HG03565 (cell line): ENCODE measurements at regions not wholly inside any gene's neighbourhood (a gene's known extent, or its start where the extent isn't known, plus 50 kb on each side); places are given as distances from the start of the nearest gene placed in this dataset.
"Not testable (repeated sequence)": the region's sequence is repeated elsewhere in the genome, so short reads cannot be mapped to it uniquely, and the experiment has no call there.

Experiments
- ATAC-seq: cut with Tn5 transposase; IDR thresholded peaks from one replicate; pipeline ENCODE4 v1.9.1; 2021; ENCODE audit warnings: mild to moderate bottlenecking, moderate library complexity; ENCODE audit not compliant: unreplicated experiment

DNA sequence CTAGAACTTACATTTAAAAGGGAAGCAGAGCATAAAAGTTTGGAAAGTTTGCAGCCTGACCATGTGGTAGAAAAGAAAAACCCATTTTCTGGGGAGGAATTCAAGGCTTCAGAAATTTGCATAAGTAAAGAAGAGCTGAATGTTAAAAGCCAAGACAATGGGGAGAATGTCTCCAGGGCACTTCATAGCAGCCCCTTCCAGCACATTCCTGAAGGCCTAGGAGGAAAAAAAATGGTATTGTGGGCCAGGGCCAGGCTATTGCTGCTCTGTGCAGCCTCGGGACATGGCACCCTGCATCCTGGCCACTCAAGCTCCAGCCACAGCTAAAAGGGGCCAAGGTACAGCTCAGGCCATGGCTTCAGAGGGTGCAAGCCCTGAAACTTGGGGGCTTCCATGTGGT, 474.2 kb upstream of the MDGA2 start:
- not testable (repeated sequence) for ATAC-seq

DNA sequence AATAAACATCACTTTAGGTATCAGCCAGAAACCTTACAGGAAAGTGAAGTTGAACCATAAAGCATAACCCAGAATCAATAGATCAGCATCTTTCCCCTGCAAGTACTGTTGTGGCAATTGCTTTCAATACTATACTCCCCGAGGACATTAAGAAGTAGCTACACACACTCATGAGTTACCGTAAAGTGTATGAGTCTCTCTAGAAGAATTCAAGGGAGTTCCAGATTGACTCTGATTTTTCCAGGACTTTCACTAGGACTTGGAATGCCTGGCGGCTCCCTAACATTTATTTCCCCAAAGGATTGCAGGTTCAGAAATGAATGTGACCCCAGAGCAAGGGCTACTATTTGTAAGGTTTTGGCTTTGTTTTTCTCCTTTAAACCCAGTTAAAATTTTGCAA, 465.4 kb upstream of the MDGA2 start:
- ATAC-seq = no peak

DNA sequence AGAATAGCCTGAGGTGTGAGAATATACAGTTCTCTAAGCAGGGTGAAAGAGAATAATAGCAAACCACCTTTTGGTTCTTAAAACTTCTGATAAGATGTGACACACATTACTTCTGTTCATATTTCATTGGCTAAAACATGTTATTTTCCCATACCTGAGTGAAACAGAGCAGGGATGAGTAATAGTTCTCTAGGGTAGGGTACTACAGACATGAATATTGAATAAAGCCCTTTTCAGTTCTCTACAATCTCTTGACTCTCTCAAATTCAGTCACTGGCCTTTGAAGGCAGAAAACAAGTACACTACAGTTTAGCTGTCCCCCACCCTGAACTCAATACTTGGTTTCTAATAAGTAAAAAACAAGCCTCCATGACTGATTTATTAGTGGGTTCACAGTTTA, 454.1 kb upstream of the MDGA2 start:
- no peak for ATAC-seq

DNA sequence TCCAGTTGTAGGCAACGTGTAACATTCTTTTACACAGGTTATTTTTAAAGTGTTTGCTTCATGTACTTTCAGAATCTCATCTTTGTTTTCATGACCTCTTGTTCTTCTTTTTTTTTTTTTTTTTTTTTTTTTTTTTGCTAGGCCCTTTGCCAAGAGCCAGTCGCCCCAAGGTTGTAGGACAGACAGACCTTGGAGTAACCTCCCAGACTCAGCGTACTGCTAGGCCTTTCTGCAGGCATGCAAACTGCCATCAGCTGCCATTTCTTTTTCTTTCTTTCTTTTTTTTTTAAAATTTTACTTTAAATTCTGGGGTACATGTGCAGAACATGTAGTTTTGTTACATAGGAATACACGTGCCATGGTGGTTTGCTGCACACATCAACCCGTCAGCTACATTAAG, 452.3 kb upstream of the MDGA2 start:
- ATAC-seq = no peak

DNA sequence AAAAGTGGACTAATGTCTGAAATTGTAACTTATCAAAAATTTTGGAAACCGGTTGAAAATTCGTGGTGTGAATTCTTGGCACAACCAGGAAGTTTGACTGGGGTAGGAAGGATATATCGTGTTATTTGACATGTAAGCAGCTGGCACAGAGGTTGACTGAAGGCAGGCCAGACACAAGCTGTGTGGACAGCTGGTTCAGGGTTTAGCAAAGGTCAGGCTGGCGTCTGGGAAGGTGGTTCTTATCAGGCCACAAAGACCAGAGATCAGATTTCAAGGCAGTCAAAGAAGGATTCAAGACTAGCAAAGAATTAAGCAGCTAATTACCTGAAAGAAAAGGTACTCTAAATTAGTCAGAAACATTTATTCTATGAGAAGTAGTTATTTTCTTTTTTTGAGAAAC, 450.2 kb upstream of the MDGA2 start:
- ATAC-seq = no peak

DNA sequence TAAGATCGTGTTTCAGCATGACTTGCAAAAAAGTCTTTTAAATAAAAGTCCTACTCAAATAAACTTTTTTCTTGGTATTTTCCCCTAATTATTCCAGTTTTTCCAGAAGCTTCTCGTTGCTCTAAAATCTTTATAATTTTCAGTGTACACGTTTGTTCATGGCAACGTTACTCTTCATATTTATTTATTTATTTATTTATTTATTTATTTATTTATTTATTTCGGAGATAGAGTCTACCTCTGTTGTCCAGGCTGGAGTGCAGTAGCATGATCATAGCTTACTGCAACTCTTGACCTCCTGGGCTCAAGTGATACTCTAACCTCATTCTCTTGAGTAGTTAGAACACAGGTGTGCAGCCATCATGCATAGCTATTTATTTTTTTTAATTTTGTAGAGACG, 438.3 kb upstream of the MDGA2 start:
- no peak for ATAC-seq

DNA sequence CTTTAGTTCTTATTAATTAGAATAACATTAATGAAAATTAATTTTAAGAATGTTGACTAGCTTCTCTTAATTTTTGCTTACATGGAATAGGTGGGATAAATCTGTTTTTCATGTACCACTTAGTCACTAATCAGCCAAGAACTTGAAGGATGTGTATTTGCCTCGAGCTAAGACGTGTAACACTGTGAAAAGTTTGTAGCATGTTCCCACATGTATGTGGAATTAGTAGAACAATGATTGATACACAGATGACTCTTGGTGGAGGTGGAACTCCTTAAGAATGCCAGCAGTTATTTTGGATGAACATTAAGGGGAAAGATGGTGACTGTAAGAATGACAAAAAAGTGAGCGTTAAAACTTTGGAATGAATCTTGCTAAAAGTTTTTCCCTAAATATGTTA, 435.7 kb upstream of the MDGA2 start:
- no peak for ATAC-seq

DNA sequence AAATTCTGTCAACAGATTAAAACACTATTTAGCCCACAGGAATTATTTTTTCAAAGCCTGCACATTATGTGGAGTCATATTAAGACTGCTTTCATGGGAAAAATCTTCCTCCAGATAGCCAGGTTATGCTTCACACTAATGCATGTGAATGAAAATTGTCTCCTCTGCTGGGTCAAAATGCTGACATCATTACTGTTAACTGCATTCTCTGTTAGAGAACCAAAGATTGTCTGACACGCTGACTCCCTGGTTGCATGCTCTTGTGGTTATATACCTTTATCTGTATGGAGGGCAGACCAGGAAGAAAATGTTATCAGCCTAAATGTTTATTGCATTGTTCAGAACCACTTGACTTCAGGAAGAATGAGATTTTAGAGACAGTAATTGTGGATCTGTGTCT, 432.2 kb upstream of the MDGA2 start:
- ATAC-seq = no peak

DNA sequence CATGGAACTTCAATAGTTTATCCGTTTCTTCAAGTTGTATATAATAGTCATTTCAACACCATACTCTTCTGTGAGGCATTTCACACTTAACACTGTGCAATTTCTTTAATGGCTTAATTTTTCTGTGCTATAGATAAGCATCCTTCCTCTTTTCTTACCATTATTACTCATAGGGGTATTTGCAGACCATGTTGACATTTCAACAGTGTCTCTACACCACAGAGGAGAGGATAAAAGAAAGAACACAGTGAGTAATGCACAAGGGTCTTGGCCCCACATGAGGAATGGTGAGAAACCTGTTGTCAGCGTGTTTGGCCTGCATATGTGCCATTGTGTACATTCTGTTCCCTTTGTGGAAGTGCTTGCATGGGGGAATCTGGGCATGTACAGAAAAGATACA, 421.5 kb upstream of the MDGA2 start:
- no peak for ATAC-seq

DNA sequence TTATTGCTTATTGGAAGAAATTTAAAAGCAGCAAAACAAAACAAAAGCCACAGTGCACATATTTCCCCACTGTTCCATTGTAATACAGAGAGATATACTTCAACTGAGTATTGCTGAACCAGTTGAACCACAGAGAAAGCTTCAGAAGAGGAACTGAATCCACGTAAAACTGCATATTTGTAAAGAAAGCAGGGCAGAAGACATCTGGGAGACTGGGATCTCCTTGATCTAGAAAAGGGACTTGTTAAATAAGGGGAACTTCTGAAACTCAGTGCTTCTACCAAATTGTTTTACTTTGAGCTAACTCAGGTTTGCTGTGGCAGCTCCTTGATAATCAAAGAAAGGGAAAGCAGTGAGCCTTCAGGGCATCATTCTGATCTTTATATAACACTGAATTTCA, 411.1 kb upstream of the MDGA2 start:
- no peak for ATAC-seq

DNA sequence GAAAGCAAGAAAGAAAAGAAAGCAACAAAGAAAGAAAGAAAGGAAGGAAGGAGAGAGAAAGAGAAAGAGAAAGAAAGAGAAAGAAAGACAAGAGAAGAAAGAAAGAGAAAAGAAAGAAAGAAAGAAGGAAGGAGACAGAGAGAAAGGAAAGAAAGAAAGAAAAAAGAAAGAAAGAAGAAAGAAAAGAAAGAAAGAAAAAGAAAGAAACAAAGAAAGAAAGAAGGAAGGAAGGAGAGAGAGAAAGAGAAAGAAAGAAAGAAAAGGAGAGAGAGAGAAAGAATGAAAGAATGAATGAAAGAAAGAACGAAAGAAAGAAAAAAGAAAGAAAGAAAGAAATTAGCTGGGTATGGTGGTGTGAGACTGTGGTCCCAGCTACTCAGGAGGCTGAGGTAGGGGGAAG, 400.1 kb upstream of the MDGA2 start:
- no peak for ATAC-seq

DNA sequence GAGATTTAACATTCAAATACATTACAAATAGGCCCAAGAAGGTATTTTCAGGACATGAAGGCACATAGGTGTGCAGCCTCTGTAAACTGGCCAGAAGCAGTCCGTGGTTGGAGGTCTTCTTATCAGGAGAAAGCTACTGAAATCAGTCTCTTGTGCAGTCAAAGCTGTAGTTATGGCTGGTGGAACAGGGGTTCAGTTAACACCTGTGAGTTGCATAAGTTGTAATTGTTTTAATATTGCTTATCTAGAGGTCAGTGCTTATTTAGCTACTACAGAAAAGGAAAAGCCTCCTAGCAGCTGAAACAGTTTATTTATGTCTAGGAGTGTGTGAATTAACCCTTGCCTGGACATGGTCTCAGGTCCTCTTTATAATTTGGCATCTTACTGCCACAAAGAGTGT, 377.6 kb upstream of the MDGA2 start:
- ATAC-seq = no peak

DNA sequence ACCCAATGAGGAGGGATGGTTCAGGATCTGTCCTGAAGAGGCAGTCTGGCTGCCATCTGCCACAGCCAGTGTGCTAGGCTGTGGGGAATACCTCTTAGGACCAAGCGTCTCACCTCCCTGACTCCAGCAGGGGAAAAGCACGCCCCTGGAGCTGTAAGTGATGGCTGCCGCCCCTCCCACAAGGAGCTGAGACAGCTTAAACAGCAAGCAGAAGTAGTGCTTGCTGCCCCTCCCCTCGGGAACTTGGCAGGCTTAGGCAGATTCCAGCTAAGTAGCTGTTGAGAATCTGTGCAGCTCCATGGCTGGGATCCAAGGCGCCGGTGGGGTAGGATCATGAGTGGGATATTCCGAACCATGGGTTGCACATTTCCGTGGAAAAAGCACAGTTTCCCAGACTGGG, 360.4 kb upstream of the MDGA2 start:
- ATAC-seq = no peak

DNA sequence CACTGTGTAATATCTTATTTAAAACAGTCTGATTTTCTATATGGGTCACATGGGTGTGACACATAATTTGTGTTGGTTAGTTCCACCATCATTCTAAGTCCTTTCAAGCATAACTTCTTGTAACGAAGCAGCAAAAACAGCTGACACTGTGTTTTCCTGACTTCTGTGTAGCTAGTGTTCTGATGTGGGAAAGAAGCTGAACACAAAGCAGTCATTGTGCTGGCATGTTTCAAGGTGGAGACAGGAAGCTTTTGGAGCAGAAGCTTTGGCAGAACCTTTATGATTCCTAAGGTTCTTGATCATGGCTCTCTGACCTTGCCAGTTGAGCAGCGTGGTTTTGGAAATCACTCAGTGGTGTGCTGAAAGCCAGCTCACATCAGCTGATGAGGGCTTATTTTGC, 351.7 kb upstream of the MDGA2 start:
- ATAC-seq = no peak

DNA sequence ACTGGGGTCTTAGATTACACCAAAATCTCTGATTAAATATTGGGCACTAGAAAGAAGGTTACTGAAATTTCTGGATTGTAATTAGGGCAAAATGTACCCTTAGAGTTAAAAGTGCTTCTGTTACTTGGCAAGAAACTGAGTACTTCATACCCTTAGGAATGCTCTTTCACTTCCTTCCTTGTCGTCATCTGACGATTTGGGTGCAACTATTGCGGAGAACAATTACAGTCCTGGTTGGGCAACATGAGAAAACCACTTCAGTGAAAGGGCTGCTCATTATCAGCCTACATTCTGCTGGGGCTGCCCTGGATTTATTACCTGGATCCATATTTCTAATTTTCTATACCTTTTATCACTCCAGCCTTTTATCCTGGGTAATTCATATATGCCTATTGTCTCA, 348.5 kb upstream of the MDGA2 start:
- no peak for ATAC-seq

DNA sequence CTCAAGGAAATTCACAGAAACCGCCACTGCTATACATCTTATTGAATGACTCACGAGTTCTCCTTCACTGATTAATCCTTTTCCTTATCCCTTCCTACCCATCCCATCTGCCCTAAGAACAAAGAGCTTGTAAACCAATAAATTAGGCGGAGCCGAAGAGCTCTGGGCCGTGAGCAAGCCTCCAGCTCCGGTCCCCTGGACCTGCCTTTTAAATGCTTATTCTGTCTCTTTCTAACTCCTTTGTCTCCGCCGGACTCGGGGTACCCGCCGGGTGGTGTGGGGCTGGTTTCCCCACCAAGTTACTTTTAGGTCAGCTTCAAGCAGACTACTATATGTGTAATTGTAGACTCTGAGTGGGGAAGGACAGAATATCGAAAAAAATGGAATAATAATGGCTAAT, 336.1 kb upstream of the MDGA2 start:
- not testable (repeated sequence) for ATAC-seq

DNA sequence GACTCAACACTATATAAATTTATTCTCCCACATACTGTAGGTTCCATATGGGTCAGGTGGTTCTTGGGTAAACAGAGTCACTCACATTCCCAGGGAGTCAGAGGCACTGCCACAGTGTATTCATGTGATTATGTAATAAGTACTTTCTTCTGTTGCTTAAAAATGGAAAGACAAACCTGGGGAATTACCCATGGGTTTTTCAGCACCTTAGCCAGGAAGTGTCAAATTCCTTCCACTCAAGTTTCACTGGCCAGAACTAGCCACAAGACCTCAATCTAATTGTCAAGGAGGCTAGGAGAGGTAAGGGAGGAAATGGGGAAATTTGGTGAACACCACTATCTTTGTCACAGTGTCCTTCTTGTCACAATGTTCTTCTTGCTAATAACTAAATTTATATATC, 333.2 kb upstream of the MDGA2 start:
- no peak for ATAC-seq

DNA sequence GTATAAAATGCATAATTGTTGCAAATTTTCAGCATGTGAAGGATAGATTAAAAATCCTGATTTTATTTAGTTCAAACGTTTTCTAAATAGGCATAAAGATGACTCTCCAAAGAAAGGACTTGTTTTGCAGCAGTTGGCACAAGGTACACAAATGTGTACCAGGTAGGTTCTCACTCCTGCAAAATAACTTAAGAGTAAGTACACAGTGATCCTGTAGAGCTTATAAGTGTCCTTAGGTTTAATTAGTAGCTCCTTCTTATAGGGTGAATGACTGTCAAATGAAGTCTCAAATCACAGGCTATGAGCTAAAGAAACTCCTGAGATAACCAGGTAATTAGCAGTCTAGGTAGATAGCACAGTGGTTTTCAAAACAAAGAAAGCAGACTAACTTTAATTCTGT, 330.6 kb upstream of the MDGA2 start:
- ATAC-seq = no peak

DNA sequence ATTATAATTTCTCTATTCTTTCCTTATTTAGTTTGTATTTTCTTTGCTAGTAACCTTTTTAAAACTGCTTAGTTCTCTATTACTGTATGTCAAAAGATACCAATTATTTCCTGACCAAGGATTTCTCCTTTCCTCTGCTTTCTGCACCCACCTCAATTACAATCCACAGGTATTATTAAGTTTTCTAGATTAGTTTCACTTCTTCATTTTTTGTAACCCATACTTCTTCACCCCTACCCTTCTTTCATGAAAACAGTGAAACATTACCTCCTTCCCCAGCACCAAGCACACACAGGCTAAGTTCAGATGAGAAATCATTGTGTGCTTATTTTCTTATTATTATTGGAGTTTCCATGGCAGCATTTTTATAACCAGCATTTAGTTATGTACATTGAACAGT, 318.5 kb upstream of the MDGA2 start:
- no peak for ATAC-seq

DNA sequence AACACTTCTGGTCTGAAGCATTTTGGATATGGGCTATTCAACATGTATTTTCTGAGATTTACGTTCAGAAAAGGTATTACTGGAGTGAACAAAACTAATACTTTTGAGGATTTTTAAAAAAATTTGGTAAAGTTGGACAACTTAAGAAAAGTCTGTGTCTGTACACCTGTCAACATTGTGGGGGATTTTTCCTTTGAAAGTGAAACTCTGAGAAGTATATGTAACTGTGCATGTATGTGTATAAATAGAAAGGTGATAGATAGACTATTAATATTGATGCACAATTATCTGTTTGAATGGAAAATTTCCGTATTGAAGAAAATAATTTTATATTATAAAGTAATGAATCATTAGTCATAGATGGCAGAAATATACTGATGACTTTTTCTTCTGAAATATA, 312.8 kb upstream of the MDGA2 start:
- no peak for ATAC-seq

DNA sequence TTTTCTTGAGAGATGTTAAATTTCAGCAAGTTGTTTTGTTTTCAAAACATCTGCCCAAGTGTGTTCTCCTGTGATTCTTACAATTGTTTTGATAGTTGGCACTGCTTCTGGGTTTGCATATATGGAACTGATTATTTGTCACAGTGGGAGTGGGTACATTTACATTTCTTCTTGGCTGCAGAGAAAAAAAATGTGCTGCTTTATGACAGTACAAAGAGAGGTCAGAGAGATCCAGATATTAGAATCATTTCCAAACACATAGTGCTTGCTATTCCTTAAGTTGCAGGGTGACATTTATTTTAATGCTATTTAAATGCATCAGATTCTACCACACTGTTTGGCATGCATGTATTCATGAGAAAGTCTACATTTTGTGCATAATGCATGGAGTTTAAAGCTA, 303.5 kb upstream of the MDGA2 start:
- ATAC-seq = no peak

DNA sequence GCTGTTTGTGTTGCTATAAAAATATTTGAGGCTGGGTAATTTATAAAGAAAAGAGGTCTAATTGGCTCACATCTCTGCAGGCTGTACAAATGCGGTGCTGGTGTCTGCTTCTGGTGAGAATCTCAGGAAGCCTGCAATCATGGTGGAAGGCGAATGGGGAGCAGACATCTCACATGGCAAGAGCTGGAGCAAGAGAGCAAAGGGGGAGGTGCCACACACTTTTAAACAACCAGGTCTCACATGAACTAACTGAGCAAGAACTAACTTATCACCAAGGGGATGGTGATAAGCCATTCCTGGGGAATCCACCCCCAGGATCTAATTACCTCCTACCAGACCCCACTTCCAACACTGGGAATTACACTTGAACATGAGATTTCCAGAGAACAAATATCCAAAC, 300.7 kb upstream of the MDGA2 start:
- ATAC-seq = no peak

DNA sequence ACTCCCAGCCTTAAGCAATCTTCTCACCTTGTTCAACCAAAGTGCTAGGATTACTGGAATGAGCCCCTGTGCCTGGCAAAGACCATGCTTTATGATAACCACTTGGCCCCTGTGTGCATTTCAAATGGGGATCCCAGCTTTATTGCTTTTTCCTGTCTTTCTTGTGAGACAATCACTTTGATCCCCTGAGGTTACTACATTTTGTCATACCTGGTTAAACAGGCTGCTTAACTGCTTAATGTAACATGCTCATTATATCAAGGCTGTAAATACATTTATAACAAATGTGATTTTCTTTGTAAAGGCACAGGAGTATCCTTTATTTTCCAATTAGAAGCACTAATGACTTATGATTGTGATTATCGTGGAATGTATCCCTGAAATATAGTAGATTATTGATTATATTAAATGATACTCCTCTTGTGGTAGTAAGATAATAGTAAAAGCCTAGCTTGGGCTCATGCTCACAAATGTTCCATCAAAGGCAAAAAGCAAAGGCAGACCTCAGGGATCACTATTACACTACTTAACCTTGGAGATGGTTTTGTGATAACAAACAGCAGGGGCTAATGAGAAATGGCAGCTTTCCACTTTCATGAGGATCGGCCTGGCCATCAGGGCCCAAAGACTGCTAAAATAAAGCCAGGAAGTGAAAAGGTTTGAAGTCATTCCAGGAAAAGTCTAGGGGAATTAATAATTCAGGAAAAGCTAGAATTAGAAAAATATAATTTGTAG, 290.8 kb upstream of the MDGA2 start:
- ATAC-seq = no peak

DNA sequence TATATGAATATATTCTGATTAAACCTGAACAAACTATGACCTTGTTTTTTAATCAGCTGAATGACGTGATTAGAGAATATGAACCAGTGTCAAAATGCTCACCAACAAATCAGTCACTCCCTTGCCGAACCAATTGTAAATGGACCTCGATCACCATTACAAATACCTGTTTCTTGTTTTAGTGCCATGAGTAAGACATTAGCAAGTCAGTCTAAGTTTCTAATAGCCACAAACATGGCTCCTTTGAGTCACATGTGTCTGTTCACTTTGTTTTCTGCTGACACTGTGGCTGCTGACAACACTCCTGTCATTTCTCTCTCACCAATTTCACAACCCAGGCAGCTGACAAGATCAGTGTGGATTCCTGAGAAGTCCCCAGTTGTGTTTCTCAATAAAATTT, 286.2 kb upstream of the MDGA2 start:
- ATAC-seq = no peak
